GM12891 (cell line): ENCODE measurements at regions not wholly inside any gene's neighbourhood (a gene's known extent, or its start where the extent isn't known, plus 50 kb on each side); places are given as distances from the start of the nearest gene placed in this dataset.

ENCODE experiments used
- PAX5 ChIP-seq: IDR thresholded peaks from 2 replicates; pipeline ENCODE4 v1.6.1; 2011; ENCODE audit warnings: low read length, moderate library complexity, mild to moderate bottlenecking; ENCODE audit not compliant: insufficient read depth, severe bottlenecking
- POLR2A ChIP-seq: IDR thresholded peaks from 2 replicates; pipeline ENCODE4 v1.6.1; 2011; ENCODE audit warnings: low read depth, low read length, control low read depth
- POLR2AphosphoS5 ChIP-seq: IDR thresholded peaks from 2 replicates; pipeline ENCODE4 v1.6.1; 2011; ENCODE audit warnings: low read depth, low read length, control low read depth
- POU2F2 ChIP-seq: IDR thresholded peaks from 2 replicates; pipeline ENCODE4 v1.6.1; 2011; ENCODE audit warnings: low read depth, mild to moderate bottlenecking, control low read depth, low read length, moderate library complexity

DNA sequence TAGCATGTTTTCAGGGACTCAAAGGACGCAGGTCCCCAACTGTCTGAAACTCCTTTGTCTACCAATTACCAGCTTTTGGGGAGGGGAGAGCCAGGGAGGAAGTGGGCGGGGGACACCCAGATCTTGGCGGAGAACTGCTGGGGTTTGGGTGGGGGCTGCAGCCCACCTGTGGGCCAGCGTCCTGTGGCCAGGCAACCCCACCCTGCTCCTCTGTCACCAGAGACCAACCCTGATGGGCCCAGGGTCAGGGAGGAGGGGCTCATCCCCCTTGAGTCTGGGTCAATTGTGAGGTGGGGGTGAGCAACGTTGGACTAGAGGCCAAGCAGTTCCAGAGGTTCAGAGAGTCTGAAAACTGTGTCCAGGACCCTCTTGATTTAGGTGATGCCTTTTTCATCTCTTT lies 96.1 kb upstream of the TARDBP start:
- TF ChIP-seq POLR2A, result no peak
- no peak for TF ChIP-seq PAX5
- no peak for TF ChIP-seq POLR2AphosphoS5
- TF ChIP-seq POU2F2, result no peak
